Midbrain (tissue), 1 donor: ENCODE measurements at regions not wholly inside any gene's neighbourhood (a gene's known extent, or its start where the extent isn't known, plus 50 kb on each side); places are given as distances from the start of the nearest gene placed in this dataset.
A peak's percentile ranks its signal among the peaks of the same experiment; 100 is the strongest.
"Not testable (repeated sequence)": the region's sequence is repeated elsewhere in the genome, so short reads cannot be mapped to it uniquely, and the experiment has no call there.

Experiments
- DNase-seq: peaks from one replicate; lab custom pipeline; 2025; lab: John Stamatoyannopoulos, UW

- no peak for DNase-seq
These were observed 99.7 kb upstream of the OTOS start for GRCh38 chr2:240240017-240240734.

- no peak for DNase-seq
These were observed 100.3 kb upstream of the OTOS start for GRCh38 chr2:240240781-240241180.

DNA sequence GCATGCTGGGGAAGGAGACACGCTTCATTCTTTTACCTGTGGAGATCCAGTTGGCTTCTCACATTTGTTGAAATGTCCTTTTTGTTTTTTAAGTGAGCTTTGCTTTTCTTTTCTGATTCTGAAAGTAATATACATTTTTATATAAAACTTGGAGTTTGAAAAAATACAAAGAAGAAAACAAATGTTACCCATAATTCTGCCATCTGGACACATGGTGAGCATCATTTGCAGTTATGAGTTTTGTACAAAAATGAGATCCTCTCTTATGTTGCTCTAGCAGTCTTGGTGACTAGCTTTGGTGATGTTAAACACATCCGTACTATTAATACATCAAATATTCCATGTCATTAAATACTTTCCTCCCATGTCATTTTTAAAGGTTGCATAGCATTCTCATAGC lies 101.1 kb upstream of the OTOS start:
- DNase-seq, result no peak

DNA sequence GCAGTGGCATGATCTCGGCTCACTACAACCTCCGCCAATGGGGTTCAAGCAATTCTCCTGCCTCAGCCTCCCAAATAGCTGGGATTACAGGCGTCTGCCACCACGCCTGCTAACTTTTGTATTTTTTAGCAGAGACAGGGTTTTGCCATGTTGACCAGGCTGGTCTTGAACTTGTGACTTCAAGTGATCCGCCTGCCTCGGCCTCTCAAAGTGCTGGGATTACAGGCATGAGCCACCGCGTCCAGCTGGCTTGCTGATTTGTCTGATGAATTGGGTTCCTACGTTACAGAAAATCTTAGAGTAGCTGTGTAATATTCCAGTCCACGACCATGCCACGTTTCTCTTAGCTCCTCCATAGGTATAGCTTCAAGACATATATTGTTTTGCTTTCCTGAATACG lies 102.6 kb upstream of the OTOS start:
- not testable (repeated sequence) for DNase-seq

DNA sequence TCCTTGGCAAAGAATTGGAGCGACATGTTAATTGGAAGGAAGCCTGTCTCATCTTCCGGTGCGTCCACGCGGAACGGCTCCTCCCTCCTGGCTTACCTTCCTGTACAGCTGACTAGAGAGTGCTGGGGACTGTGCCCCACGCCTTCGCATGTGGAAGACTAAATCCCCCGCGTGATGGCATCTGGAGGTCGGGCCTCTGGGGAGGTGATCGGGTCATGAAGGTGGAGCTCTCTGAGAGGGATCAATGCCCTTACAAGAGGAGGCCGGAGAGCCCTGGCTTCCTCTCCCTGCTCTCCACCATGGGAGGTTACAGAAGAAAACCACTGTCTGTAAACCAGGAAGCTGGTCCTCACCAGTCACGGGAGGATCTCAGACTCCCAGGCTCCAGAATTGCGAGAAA lies 104.1 kb upstream of the OTOS start:
- DNase-seq, result no peak

DNA sequence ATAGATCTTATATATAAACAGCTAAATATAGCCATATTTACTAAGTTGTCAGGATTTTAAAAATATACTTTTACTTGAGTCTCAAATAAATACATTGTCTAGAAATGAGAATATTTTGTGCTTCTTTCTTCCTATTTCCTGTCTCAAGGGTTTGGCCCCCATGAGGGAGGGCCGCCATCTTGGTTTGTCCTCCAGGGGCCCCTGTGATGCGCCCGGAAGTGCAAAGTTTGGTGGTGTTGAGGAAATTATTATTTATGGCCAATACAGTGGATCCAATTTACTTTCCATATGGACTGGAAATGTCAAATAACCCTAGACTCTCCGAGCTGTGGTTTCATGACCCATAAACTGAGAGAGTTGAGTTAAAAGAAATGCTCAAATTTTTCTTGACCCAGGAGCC lies 104.7 kb upstream of the OTOS start:
- no peak for DNase-seq

DNA sequence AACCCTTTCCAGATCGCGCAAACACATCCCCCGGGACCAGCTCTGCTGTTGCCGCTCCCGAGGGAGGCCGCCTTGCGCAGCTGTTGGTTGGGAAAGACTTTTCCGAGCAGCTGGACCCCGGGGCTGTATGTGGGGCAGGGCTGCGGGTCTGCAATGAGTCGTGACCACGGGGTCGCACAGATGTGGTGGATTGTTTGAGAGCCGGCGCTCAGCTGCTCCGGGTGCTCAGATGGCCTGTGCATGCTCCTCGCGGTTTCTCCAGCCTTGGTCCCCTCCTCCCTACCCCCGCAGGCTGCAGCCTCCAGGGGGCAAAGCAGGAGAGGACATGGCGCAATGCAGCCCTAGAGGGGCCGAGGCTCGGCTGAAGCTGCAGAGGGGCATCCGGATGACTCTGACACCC lies 105.2 kb upstream of the OTOS start:
- no peak for DNase-seq

DNA sequence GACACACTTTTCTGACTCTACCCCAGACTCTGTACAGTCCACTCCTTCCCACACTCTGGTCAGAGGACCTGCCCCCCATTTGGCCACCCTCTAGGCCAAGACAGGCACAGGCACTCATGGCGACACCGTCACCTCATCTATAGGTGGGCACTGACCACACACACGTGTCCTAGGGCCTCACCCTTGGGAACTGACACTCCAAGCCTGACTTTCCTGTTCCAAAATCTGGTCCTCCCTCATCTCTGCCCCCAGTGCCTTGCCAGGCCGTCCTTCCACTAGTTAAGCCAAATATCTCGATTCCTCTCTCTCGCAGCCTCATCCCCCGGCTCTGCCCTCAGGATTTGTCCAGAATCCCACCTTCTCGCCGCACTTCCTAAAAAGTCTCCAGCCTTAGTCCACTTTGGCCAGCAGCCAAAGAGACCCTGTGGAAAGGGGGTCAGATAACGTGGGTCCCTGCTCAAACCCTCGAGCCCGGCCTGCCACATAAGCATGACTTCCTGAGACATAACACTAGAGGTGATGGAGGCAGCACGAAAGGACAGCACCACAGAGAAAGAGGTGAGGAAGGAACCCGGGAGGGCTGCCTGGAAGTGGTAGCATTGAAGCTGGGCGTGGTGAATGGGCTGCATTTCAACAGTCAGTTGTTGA lies 105.8 kb upstream of the OTOS start:
- no peak for DNase-seq

GRCh38 chr2:240247241-240247867 lies 106.9 kb upstream of the OTOS start:
- no peak for DNase-seq

DNA sequence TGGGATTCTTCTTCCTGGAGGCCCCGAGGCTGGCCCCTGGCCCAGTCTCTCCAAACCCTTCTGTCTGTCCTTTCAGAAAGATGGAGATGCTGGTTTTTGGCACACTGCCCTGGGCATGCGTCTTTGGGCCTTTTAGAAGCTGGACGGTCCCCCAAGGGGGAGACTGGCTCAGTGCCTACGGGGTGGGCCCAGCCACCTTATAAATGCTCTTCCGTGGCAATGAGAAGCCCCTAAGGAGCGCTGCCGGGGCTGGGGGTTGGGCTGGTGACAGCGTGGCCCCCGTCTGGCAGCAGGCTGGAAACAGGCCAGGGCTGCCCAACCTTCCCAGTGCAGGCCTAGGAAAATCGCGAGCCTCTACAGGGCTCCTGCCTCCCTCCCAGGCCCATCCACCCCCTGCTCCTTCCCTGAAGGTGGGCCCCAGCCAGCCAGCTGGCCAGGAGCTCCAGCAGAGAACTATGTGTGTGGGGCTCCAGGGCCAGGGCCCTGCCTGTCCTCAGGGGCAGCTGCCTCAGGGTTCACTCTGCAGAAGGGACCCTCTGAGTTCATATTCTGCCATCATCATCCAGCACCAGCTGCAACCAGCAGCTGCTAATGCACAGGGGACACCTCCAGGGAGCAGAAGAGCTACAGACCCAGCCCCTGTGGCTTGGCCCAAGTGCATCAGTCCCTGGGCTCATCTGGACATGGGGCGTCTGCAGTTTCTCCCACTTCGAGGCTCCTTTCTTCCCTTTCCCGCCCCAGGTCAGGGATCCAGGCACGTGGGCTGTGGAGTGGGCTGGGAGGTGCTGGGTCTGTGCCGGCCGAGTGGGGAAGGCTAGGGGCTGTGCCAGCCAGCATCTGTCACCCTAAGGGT lies 107.6 kb upstream of the OTOS start:
- DNase-seq, result no peak

DNA sequence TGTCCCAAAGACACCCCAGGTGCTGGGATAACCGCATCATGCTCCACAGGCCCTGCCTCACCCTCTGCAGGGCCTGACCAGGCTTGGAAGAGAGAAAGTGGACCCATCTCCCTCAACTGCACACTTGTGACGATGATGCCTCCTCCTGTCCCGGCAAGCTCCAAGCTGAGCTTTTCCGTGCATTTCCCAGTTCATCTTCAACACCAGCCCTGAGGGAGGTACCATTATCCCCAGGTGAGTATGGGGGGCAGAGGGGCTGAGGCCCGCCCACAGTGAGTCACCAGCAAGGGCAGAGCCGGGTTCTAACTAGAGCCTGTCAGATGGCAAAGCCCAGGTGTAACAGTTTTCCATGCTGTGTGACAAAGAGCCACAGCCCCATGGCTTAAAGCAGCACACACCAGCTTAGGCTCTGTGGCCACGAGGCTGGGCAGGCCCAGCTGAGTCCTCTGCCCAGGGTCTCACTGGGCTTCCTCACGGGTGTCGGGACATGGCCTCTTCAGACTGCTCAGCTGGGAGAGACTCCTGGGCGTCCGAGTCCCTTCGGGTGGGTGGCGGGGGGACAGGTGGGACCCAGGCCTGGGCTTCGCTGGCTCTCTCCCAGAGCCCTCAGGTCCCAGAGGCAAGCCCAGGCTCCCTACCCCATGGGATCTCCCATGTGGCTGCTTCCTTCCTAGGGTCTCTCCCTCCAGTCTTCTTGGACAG lies 108.4 kb upstream of the OTOS start:
- no peak for DNase-seq

- peak; percentile 43 for DNase-seq
These were observed 109.1 kb upstream of the OTOS start for GRCh38 chr2:240249423-240250149.

GRCh38 chr2:240250150-240250984 lies 109.9 kb upstream of the OTOS start:
- DNase-seq, result no peak

DNA sequence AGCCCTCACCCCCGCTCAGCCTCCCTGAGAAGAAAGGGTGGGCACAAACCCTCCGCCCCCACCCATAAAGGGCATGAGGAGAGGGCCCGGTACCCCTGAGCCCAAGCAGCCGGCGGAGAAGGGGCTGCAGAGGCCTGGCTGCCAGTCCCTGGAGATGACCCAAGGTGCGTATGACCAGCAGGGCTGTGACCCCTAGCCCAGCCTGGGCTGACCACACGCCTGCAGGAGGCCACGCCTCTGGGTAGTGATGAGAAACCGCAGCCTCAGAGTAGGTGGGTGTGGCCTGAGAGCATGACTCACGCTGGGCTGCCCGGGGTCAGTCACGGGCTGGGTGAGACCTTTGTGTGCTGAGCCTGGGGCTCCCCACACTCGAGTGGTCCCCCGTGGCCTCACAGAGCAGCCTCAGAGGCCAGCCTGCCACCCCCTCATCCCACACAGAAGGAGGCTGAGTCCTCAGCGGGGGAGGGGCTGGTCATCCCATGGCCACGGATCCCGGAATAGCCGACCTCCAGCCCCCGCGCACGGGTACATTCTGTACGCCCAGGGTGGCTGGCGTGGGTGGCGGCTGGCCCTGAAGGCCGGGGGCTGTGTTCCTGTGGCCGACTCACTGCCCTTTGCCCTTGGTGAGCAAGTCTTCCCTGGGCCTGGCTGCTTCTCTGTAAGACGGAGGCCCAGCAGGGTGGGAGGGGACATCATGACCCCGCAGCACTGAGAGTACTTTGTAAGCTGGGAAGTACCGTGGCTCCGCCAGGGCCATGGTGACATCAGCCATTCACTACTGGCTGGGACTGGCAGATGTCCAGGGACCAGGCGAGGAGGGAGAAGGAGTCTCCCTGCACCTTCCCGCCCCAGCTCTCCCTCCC lies 110.8 kb upstream of the OTOS start:
- DNase-seq, result peak; percentile 91

GRCh38 chr2:240251848-240252190 lies 111.4 kb upstream of the OTOS start:
- DNase-seq, result no peak

DNA sequence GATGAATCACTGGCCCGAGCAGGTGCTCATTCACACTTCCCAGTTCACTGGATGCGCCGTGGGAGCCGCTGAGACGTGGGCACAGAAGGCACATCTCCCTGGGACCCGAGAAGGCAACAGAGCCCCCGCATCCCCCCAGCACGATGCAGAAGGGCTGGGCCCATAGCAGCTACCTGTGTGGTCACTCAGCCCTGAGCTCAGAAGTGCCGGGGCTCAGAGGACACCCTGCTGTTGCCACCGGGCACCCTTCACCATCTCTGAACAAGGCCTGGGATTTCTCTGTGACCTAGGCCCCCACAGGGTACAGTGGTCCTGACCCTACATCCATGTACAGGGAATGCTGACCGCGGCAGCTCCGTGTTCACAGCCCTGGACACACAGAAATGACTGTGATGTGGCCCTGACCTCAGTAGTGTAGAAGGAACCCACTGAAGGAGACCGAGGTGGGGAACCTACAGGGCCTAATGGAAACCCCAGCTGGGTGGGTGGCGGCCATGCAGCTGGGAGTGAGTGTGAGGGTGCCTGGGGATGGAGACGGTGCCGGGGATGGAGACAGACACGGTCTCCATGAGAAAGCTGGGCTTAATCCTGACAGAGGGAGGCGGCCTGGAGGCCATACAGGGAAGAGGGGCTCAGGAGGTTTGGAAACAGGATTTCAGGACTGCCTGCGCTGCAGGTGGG lies 111.9 kb upstream of the OTOS start:
- DNase-seq, result no peak

DNA sequence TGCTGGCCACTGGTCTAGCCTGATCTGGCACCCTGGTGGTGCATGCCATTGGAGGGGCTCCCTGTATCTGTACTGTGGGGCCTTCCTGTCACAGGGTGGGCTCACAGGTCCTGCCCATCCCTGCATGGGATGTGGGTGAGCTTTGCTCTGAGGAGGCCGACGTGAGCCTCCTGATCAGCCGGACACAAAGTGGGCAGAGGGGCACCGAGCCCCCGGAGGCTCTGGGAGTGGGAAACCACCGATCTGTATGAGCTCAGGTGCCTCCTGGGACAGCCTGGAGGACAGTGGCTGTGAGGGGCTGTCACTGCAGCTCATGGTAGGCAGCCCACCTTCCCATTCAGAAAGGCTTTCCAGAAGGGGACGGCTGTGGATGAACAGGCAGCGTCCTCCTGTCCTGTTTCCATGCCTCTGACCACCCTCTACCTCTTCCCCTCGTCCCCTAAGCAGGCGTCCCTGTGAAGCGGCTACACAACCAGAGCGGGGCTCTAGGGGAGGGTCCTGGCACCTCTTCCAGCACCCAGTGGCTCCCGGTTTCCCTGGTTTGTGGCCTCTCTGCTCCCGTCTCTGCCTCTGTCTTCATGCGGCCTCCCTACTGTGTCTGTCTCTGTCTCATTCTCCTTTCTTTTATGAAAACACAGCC lies 112.5 kb upstream of the OTOS start:
- DNase-seq, result no peak

GRCh38 chr2:240253583-240254145 lies 113.2 kb upstream of the OTOS start:
- no peak for DNase-seq
